Neuronal stem cell (in vitro differentiated cells): ENCODE measurements at regions not wholly inside any gene's neighbourhood (a gene's known extent, or its start where the extent isn't known, plus 50 kb on each side); places are given as distances from the start of the nearest gene placed in this dataset.

Source experiments
- DNase-seq: peaks from one replicate; pipeline ENCODE4 v3.0.0-alpha.2; 2013; ENCODE audit warnings: low spot score
- H2AFZ ChIP-seq: one replicate; pipeline ENCODE4 v1.6.1; 2013; ENCODE audit warnings: mild to moderate bottlenecking, low read length, inconsistent platforms
- H2AK5ac ChIP-seq: 2 replicates; pipeline ENCODE4 v1.6.1; 2013; ENCODE audit warnings: low read depth, mild to moderate bottlenecking, inconsistent platforms, low read length, moderate library complexity, mixed read lengths
- H2BK120ac ChIP-seq: 2 replicates; pipeline ENCODE4 v1.6.1; 2013; ENCODE audit warnings: low read depth, mild to moderate bottlenecking, inconsistent platforms, low read length, moderate library complexity, mixed read lengths
- H2BK12ac ChIP-seq: one replicate; pipeline ENCODE4 v1.6.1; 2013; ENCODE audit warnings: low read length, inconsistent platforms
- H2BK15ac ChIP-seq: 2 replicates; pipeline ENCODE4 v1.6.1; 2013; ENCODE audit warnings: mild to moderate bottlenecking, low read length, inconsistent platforms, mixed read lengths
- H2BK5ac ChIP-seq: one replicate; pipeline ENCODE4 v1.6.1; 2013; ENCODE audit warnings: inconsistent platforms, mild to moderate bottlenecking, low read length, moderate library complexity
- H3K14ac ChIP-seq: one replicate; pipeline ENCODE4 v1.6.1; 2013; ENCODE audit warnings: low read length, inconsistent platforms
- H3K18ac ChIP-seq: 2 replicates; pipeline ENCODE4 v1.6.1; 2013; ENCODE audit warnings: low read length, inconsistent platforms
- H3K23ac ChIP-seq: 2 replicates; pipeline ENCODE4 v1.6.1; 2013; ENCODE audit warnings: low read depth, mild to moderate bottlenecking, mixed read lengths, low read length, inconsistent platforms; ENCODE audit not compliant: poor library complexity
- H3K27ac ChIP-seq: replicated peaks from 3 replicates; pipeline ENCODE4 v1.5.1; 2013; ENCODE audit warnings: low read length, inconsistent platforms
- H3K27me3 ChIP-seq, 3 experiments: 2 replicates each; pipeline ENCODE4 v1.6.1; 2013; ENCODE audit warnings: low read length in 3 of 3, mild to moderate bottlenecking in 2 of 3, inconsistent platforms in 1 of 3, low read depth in 1 of 3, mixed read lengths in 1 of 3, moderate library complexity in 1 of 3; ENCODE audit not compliant: control insufficient read depth in 3 of 3, insufficient read depth in 3 of 3
- H3K36me3 ChIP-seq, 2 donors: replicated peaks in 1 of 2; 2 replicates each; pipeline ENCODE4 v1.6.1; 2013; ENCODE audit warnings: low read length in 2 of 2; ENCODE audit not compliant: control insufficient read depth in 2 of 2, insufficient read depth in 2 of 2
- H3K4ac ChIP-seq: 2 replicates; pipeline ENCODE4 v1.6.1; 2013; ENCODE audit warnings: inconsistent platforms, mild to moderate bottlenecking, low read length, moderate library complexity
- H3K4me1 ChIP-seq, 2 donors: 1 replicate in 1 of 2; 2 replicates in 1 of 2; pipeline ENCODE4 v1.6.1; 2013; ENCODE audit warnings: low read length in 2 of 2, low read depth in 1 of 2; ENCODE audit not compliant: control insufficient read depth in 2 of 2, insufficient read depth in 1 of 2
- H3K4me2 ChIP-seq: one replicate; pipeline ENCODE4 v1.6.1; 2013; ENCODE audit warnings: mild to moderate bottlenecking, low read length, inconsistent platforms; ENCODE audit not compliant: insufficient read depth, poor library complexity, severe bottlenecking
- H3K4me3 ChIP-seq, 2 donors: 2 replicates each; pipeline ENCODE4 v1.5.1; 2013; ENCODE audit warnings: low read length in 2 of 2, mild to moderate bottlenecking in 2 of 2, inconsistent platforms in 1 of 2, moderate library complexity in 1 of 2
- H3K79me1 ChIP-seq: one replicate; pipeline ENCODE4 v1.6.1; 2013; ENCODE audit warnings: low read depth, mild to moderate bottlenecking, inconsistent platforms, low read length, moderate library complexity
- H3K9ac ChIP-seq: one replicate; pipeline ENCODE4 v1.6.1; 2013; ENCODE audit warnings: mild to moderate bottlenecking, low read depth, low read length, inconsistent platforms; ENCODE audit not compliant: poor library complexity
- H3K9me3 ChIP-seq, 2 donors: replicated peaks in 1 of 2; 2 replicates each; pipeline versions ENCODE3 to v1.6.1; 2013; ENCODE audit warnings: low read length in 2 of 2, mild to moderate bottlenecking in 2 of 2, inconsistent platforms in 1 of 2, low read depth in 1 of 2, mixed read lengths in 1 of 2, moderate library complexity in 1 of 2; ENCODE audit not compliant: control insufficient read depth in 2 of 2, insufficient read depth in 1 of 2
- H4K8ac ChIP-seq: one replicate; pipeline ENCODE4 v1.6.1; 2013; ENCODE audit warnings: low read depth, mild to moderate bottlenecking, inconsistent platforms, low read length, moderate library complexity
- H4K91ac ChIP-seq: one replicate; pipeline ENCODE4 v1.6.1; 2013; ENCODE audit warnings: low read length, low read depth, mild to moderate bottlenecking, inconsistent platforms; ENCODE audit not compliant: poor library complexity
- WGBS, 2 donors: extraction: QIAGEN DNeasy Blood & Tissue Kit; methylation state at CpG; one replicate each; pipeline ENCODE4 v1.1.7; 2013; ENCODE audit warnings: missing lambda C conversion rate in 2 of 2, mixed read lengths in 1 of 2; ENCODE audit not compliant: insufficient read length in 2 of 2, insufficient replicate concordance in 1 of 2; ENCODE audit errors: extremely low coverage in 2 of 2; 5-methylcytosine and 5-hydroxymethylcytosine counted together

- Histone ChIP-seq H3K27ac (no peak overlapping the region), H2BK5ac (no peak overlapping the region), H3K36me3 (no peaks in the 10 kb centered on the region), H3K4me1 (no peaks in the 10 kb centered on the region), H2BK15ac (no peak overlapping the region), H3K27me3 (no peaks in the 10 kb centered on the region), H2BK120ac (no peak overlapping the region), H2AK5ac (no peak overlapping the region), H3K14ac (no peak overlapping the region), H3K4ac (no peak overlapping the region), H3K18ac (no peak overlapping the region), H4K8ac (no peak overlapping the region), H3K79me1 (no peaks in the 10 kb centered on the region), H4K91ac (no peak overlapping the region), H3K4me3 (no peak overlapping the region), H3K9ac (no peak overlapping the region), H3K4me2 (no peak overlapping the region), H2BK12ac (no peak overlapping the region), H3K9me3 (no peaks in the 10 kb centered on the region), H2AFZ (no peak overlapping the region), H3K23ac (no peak overlapping the region)
- DNase-seq, result no peak
These were observed 550.4 kb downstream of the JRKL start for GRCh38 chr11:96940227-96940626.

GRCh38 chr11:96942855-96943254, 553.0 kb downstream of the JRKL start:
- H3K27me3 ChIP-seq, result no peaks in the 10 kb centered on the region
- no peak overlapping the region for H4K8ac ChIP-seq
- H2BK15ac ChIP-seq, result no peak overlapping the region
- no peak overlapping the region for H3K23ac ChIP-seq
- H3K14ac ChIP-seq, result no peak overlapping the region
- no peak overlapping the region for H2BK12ac ChIP-seq
- no peaks in the 10 kb centered on the region for H3K36me3 ChIP-seq
- H3K9me3 ChIP-seq, result no peaks in the 10 kb centered on the region
- no peak overlapping the region for H2AFZ ChIP-seq
- H3K9ac ChIP-seq, result no peak overlapping the region
- no peaks in the 10 kb centered on the region for H3K79me1 ChIP-seq
- no peak for DNase-seq
- no peak overlapping the region for H3K4me2 ChIP-seq
- H3K4ac ChIP-seq, result no peak overlapping the region
- H2AK5ac ChIP-seq, result no peak overlapping the region
- WGBS, 2 donors, result no CpG with 5 or more reads among the region's 6 CpGs
- no peak overlapping the region for H3K4me3 ChIP-seq
- H2BK5ac ChIP-seq, result no peak overlapping the region
- H2BK120ac ChIP-seq, result no peak overlapping the region
- H3K18ac ChIP-seq, result no peak overlapping the region
- no peaks in the 10 kb centered on the region for H3K4me1 ChIP-seq
- H4K91ac ChIP-seq, result no peak overlapping the region
- H3K27ac ChIP-seq, result no peak overlapping the region

- H2AFZ ChIP-seq, result no peak overlapping the region
- H3K18ac ChIP-seq, result no peak overlapping the region
- H3K9ac ChIP-seq, result no peak overlapping the region
- H3K9me3 ChIP-seq, result no peaks in the 10 kb centered on the region
- no peak overlapping the region for H3K14ac ChIP-seq
- no peak overlapping the region for H3K23ac ChIP-seq
- H3K79me1 ChIP-seq, result no peaks in the 10 kb centered on the region
- H2BK15ac ChIP-seq, result no peak overlapping the region
- no peak overlapping the region for H3K27ac ChIP-seq
- H4K8ac ChIP-seq, result no peak overlapping the region
- no peak overlapping the region for H4K91ac ChIP-seq
- no peaks in the 10 kb centered on the region for H3K27me3 ChIP-seq
- H2BK12ac ChIP-seq, result no peak overlapping the region
- H3K36me3 ChIP-seq, result no peaks in the 10 kb centered on the region
- DNase-seq, result no peak
- no peak overlapping the region for H2BK120ac ChIP-seq
- no CpG with 5 or more reads among the region's 1 CpG for WGBS, 2 donors
- H3K4me3 ChIP-seq, result no peak overlapping the region
- no peak overlapping the region for H3K4ac ChIP-seq
- no peak overlapping the region for H3K4me2 ChIP-seq
- no peaks in the 10 kb centered on the region for H3K4me1 ChIP-seq
- no peak overlapping the region for H2AK5ac ChIP-seq
- H2BK5ac ChIP-seq, result no peak overlapping the region
These were observed 554.2 kb downstream of the JRKL start for GRCh38 chr11:96943970-96944369.

GRCh38 chr11:96948066-96948465, 558.3 kb downstream of the JRKL start:
- Histone ChIP-seq H2BK5ac (no peak overlapping the region), H3K27ac (no peak overlapping the region), H2AK5ac (no peak overlapping the region), H2BK15ac (no peak overlapping the region), H4K8ac (no peak overlapping the region), H2BK12ac (no peak overlapping the region), H3K4me2 (no peak overlapping the region), H3K36me3 (no peaks in the 10 kb centered on the region), H3K4me3 (no peak overlapping the region), H3K27me3 (no peaks in the 10 kb centered on the region), H3K4me1 (no peaks in the 10 kb centered on the region), H3K18ac (no peak overlapping the region), H3K23ac (no peak overlapping the region), H2BK120ac (no peak overlapping the region), H3K79me1 (no peaks in the 10 kb centered on the region), H3K9ac (no peak overlapping the region), H4K91ac (no peak overlapping the region), H3K9me3 (no peaks in the 10 kb centered on the region), H2AFZ (no peak overlapping the region), H3K4ac (no peak overlapping the region), H3K14ac (no peak overlapping the region)
- WGBS, 2 donors, result no CpG with 5 or more reads among the region's 2 CpGs
- DNase-seq, result no peak
